PC-3 (cell line): ENCODE measurements at regions not wholly inside any gene's neighbourhood (a gene's known extent, or its start where the extent isn't known, plus 50 kb on each side); places are given as distances from the start of the nearest gene placed in this dataset.

Experiments
- ATAC-seq: fragments of 200-7000 bp; cut with Tn5 transposase; 2 replicates; pipeline ENCODE4 v1.9.1; 2020; ENCODE audit warnings: mild to moderate bottlenecking, moderate library complexity
- BruUV-seq: library from RNA; stranded (reverse); fragments of 400-500 nt; replicated peaks from 2 replicates; lab custom pipeline; 2021; lab: Mats Ljungman, UMichigan
- CTCF ChIA-PET: fragments of 300-600 bp; sonication (Branson Sonifier 250); formaldehyde crosslinking; loops from one replicate; lab custom pipeline; 2022; ENCODE audit warnings: antibody characterized with exemption; lab: Charles Lee
- POLR2A ChIA-PET: fragments of 300-600 bp; sonication (Branson Sonifier 250); formaldehyde crosslinking; loops from one replicate; lab custom pipeline; 2022; ENCODE audit warnings: antibody characterized with exemption; ENCODE audit not compliant: unreplicated experiment; lab: Charles Lee
- DNase-seq: peaks from one replicate; pipeline ENCODE4 v3.0.0-alpha.2; 2015
- H2AFZ ChIP-seq: fragments of 300-600 bp; sonication (generic); 2 replicates; pipeline ENCODE4 v1.6.0; 2016; ENCODE audit warnings: antibody characterized with exemption, low read length
- H3F3A ChIP-seq: fragments of 300-600 bp; sonication (generic); one replicate; pipeline ENCODE4 v1.6.0; 2017; ENCODE audit warnings: antibody characterized with exemption, low read length, control low read depth, mild to moderate bottlenecking; ENCODE audit not compliant: unreplicated experiment
- H3K27ac ChIP-seq: fragments of 300-600 bp; sonication (generic); 2 replicates; pipeline ENCODE4 v1.5.1; 2016; ENCODE audit warnings: mild to moderate bottlenecking, low read length
- H3K27me3 ChIP-seq: fragments of 300-600 bp; sonication (generic); 2 replicates; pipeline ENCODE4 v1.6.1; 2016; ENCODE audit warnings: low read length, mixed read lengths
- H3K36me3 ChIP-seq: fragments of 300-600 bp; sonication (generic); 2 replicates; pipeline ENCODE4 v1.6.1; 2016; ENCODE audit warnings: low read depth, mixed run types, low read length, mixed read lengths
- H3K4me1 ChIP-seq: fragments of 300-600 bp; sonication (generic); 2 replicates; pipeline ENCODE4 v1.5.1; 2016; ENCODE audit warnings: low read length; ENCODE audit not compliant: insufficient read depth
- H3K4me2 ChIP-seq: fragments of 300-600 bp; sonication (generic); 2 replicates; pipeline ENCODE4 v1.6.0; 2016; ENCODE audit warnings: low read length
- H3K4me3 ChIP-seq: fragments of 300-600 bp; sonication (generic); 2 replicates; pipeline ENCODE4 v1.5.1; 2016; ENCODE audit warnings: mild to moderate bottlenecking, low read length, mixed read lengths
- H3K79me2 ChIP-seq: fragments of 300-600 bp; sonication (generic); 2 replicates; pipeline ENCODE4 v1.6.1; 2017; ENCODE audit warnings: low read length, mixed read lengths
- H3K9ac ChIP-seq: fragments of 300-600 bp; sonication (generic); 2 replicates; pipeline ENCODE4 v1.6.0; 2016; ENCODE audit warnings: mild to moderate bottlenecking, low read length
- H3K9me2 ChIP-seq: fragments of 300-600 bp; sonication (generic); replicated peaks from 2 replicates; pipeline ENCODE4 v1.6.1; 2016; ENCODE audit warnings: mixed run types, low read length, mixed read lengths
- H3K9me3 ChIP-seq: fragments of 300-600 bp; sonication (generic); 2 replicates; pipeline ENCODE4 v1.6.1; 2016; ENCODE audit warnings: low read length, mixed read lengths
- H4K20me1 ChIP-seq: fragments of 300-600 bp; sonication (generic); 2 replicates; pipeline ENCODE4 v1.6.1; 2016; ENCODE audit warnings: low read length, mixed read lengths
- EZH2 ChIP-seq: fragments of 300-600 bp; sonication (generic); IDR thresholded peaks from one replicate; pipeline ENCODE4 v1.6.1; 2017; ENCODE audit warnings: antibody characterized with exemption, mild to moderate bottlenecking, low read length; ENCODE audit not compliant: unreplicated experiment
- EZH2phosphoT487 ChIP-seq: fragments of 300-600 bp; sonication (generic); IDR thresholded peaks from 2 replicates; pipeline ENCODE4 v1.6.1; 2018; ENCODE audit warnings: mild to moderate bottlenecking, antibody characterized with exemption, low read length, borderline replicate concordance
- intact Hi-C: fragments of 100-400 bp; cut with micrococcal nuclease; formaldehyde crosslinking; loops from 2 replicates; pipeline ENCODE4 v1.9.0; 2023
- TF ChIP-seq, protein P1 (sequence below): fragments of 300-600 bp; sonication (generic); conservative IDR thresholded peaks from 2 replicates; pipeline ENCODE4 v1.5.1; 2017; ENCODE audit warnings: antibody characterized with exemption, low read depth, mild to moderate bottlenecking, low read length

GRCh38 chr1:193313354-193314140, 127.1 kb upstream of the B3GALT2 start:
- CTCF ChIA-PET: no interaction called here
- no peak for DNase-seq
- Histone ChIP-seq H3K4me1 (no peaks in the 10 kb centered on the region), H3K36me3 (no peaks in the 10 kb centered on the region), H3K27me3 (no peaks in the 10 kb centered on the region), H3K9me3 (no peaks in the 10 kb centered on the region), H3K9ac (no peak overlapping the region), H3K4me2 (no peak overlapping the region), H3K4me3 (no peak overlapping the region), H3K27ac (no peak overlapping the region), H4K20me1 (no peaks in the 10 kb centered on the region), H3F3A (no peaks in the 10 kb centered on the region), H3K9me2 (no peaks in the 10 kb centered on the region), H2AFZ (no peak overlapping the region), H3K79me2 (no peaks in the 10 kb centered on the region)
- ATAC-seq: no peak
- intact Hi-C loops: no loop called here
- TF ChIP-seq EZH2 (no peak), EZH2phosphoT487 (no peak)
- TF ChIP-seq, protein P1, sequence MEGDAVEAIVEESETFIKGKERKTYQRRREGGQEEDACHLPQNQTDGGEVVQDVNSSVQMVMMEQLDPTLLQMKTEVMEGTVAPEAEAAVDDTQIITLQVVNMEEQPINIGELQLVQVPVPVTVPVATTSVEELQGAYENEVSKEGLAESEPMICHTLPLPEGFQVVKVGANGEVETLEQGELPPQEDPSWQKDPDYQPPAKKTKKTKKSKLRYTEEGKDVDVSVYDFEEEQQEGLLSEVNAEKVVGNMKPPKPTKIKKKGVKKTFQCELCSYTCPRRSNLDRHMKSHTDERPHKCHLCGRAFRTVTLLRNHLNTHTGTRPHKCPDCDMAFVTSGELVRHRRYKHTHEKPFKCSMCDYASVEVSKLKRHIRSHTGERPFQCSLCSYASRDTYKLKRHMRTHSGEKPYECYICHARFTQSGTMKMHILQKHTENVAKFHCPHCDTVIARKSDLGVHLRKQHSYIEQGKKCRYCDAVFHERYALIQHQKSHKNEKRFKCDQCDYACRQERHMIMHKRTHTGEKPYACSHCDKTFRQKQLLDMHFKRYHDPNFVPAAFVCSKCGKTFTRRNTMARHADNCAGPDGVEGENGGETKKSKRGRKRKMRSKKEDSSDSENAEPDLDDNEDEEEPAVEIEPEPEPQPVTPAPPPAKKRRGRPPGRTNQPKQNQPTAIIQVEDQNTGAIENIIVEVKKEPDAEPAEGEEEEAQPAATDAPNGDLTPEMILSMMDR: no peak
- POLR2A ChIA-PET: interaction anchor here (0.7 kb wide), 1 partner anchor 53 kb away, joined by 3 read pairs; no protein-coding TSS in a partner anchor
- no TSS peak for BruUV-seq

DNA sequence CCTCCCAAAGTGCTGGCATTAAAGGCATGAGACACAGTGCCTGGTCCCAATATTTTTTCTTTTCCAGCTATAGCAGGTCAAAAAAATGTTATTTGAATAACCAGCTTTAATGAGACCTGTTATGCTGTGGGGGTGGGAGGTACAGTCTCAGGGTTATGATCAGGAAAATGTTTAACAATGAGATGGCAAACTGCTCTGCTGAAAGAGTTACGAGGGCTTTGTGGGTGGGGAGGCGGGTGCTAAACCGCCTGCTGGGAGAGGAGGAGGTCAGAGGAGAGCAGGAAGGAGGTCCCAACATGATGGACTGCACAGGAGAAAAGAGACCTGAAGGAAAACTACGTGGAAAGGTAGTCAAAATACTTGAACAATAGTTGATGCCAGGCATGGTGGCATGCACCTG, 126.0 kb upstream of the B3GALT2 start:
- Histone ChIP-seq H3K79me2 (no peaks in the 10 kb centered on the region), H3K4me3 (no peak overlapping the region), H4K20me1 (no peaks in the 10 kb centered on the region), H2AFZ (no peak overlapping the region), H3K36me3 (no peaks in the 10 kb centered on the region), H3F3A (no peaks in the 10 kb centered on the region), H3K27me3 (no peaks in the 10 kb centered on the region), H3K27ac (no peak overlapping the region), H3K4me2 (no peak overlapping the region), H3K9me2 (no peaks in the 10 kb centered on the region), H3K9ac (no peak overlapping the region), H3K9me3 (no peaks in the 10 kb centered on the region), H3K4me1 (no peaks in the 10 kb centered on the region)
- DNase-seq: no peak
- no peak for TF ChIP-seq EZH2phosphoT487
- TF ChIP-seq EZH2: no peak
- TF ChIP-seq, protein P1: no peak
- CTCF ChIA-PET: no interaction called here
- no peak for ATAC-seq
- BruUV-seq: no TSS peak
- POLR2A ChIA-PET: interaction anchor here (0.7 kb wide), 1 partner anchor 54 kb away, joined by 3 read pairs; no protein-coding TSS in a partner anchor
- intact Hi-C loops: no loop called here

- H3K4me2 ChIP-seq: no peak overlapping the region
- H3K79me2 ChIP-seq: no peaks in the 10 kb centered on the region
- no peak for ATAC-seq
- no peaks in the 10 kb centered on the region for H3K27me3 ChIP-seq
- no peaks in the 10 kb centered on the region for H3K36me3 ChIP-seq
- no peaks in the 10 kb centered on the region for H3K4me1 ChIP-seq
- H3K4me3 ChIP-seq: no peak overlapping the region
- no peaks in the 10 kb centered on the region for H3F3A ChIP-seq
- H3K9me2 ChIP-seq: no peaks in the 10 kb centered on the region
- ChIA-PET CTCF (no interaction called here), POLR2A (no interaction called here)
- intact Hi-C loops: no loop called here
- no peaks in the 10 kb centered on the region for H3K9me3 ChIP-seq
- no peak for DNase-seq
- H4K20me1 ChIP-seq: no peaks in the 10 kb centered on the region
- H3K9ac ChIP-seq: no peak overlapping the region
- TF ChIP-seq, protein P1: no peak
- TF ChIP-seq EZH2phosphoT487: no peak
- TF ChIP-seq EZH2: no peak
- BruUV-seq: no TSS peak
- no peak overlapping the region for H2AFZ ChIP-seq
- no peak overlapping the region for H3K27ac ChIP-seq
Observed at GRCh38 chr1:193311226-193311948, 125.0 kb upstream of the B3GALT2 start.
